ENCODE measurements at regions not wholly inside any gene's neighbourhood (a gene's known extent, or its start where the extent isn't known, plus 50 kb on each side); places are given as distances from the start of the nearest gene placed in this dataset.

DNA sequence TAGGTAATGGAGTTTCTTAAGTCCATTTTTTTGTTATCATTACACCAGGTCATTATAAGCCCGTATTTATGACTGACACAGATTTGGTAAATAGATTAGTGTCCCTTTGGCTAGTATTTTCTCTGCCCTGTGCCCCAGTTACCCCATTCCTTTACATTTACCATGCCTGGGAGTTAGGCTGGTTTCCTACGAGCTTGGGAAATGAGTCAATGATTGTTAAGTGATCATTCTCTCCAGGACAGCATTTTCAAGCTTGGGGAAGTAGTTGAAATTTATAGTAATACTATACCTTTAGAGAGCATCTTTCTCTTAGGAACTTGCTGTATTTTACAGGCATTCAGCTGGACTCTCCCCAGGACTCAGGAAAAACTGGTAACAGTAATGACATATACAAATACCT lies 573.1 kb downstream of the TLE4 start:
- TF ChIP-seq, protein P1, sequence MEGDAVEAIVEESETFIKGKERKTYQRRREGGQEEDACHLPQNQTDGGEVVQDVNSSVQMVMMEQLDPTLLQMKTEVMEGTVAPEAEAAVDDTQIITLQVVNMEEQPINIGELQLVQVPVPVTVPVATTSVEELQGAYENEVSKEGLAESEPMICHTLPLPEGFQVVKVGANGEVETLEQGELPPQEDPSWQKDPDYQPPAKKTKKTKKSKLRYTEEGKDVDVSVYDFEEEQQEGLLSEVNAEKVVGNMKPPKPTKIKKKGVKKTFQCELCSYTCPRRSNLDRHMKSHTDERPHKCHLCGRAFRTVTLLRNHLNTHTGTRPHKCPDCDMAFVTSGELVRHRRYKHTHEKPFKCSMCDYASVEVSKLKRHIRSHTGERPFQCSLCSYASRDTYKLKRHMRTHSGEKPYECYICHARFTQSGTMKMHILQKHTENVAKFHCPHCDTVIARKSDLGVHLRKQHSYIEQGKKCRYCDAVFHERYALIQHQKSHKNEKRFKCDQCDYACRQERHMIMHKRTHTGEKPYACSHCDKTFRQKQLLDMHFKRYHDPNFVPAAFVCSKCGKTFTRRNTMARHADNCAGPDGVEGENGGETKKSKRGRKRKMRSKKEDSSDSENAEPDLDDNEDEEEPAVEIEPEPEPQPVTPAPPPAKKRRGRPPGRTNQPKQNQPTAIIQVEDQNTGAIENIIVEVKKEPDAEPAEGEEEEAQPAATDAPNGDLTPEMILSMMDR (conservative IDR thresholded peaks at IDR 0.05): no peak
- TF ChIP-seq EZH2 (IDR thresholded peaks at IDR 0.05; ENCODE audit: low read depth): no peak
